BE2C (cell line): ENCODE measurements at regions not wholly inside any gene's neighbourhood (a gene's known extent, or its start where the extent isn't known, plus 50 kb on each side); places are given as distances from the start of the nearest gene placed in this dataset.

Source experiments
- DNase-seq: peaks from one replicate; pipeline ENCODE4 v3.0.0-alpha.2; 2020
- H3K27me3 ChIP-seq: fragments of 250-450 bp; sonication (Bioruptor Pico); 2 replicates; pipeline ENCODE4 v1.5.1; 2020; ENCODE audit warnings: mild to moderate bottlenecking
- H3K36me3 ChIP-seq: fragments of 250-450 bp; sonication (Bioruptor Pico); 2 replicates; pipeline ENCODE4 v1.5.1; 2020; ENCODE audit warnings: mild to moderate bottlenecking
- H3K4me1 ChIP-seq: fragments of 250-450 bp; sonication (Bioruptor Pico); 2 replicates; pipeline ENCODE4 v1.5.1; 2020
- H3K4me3 ChIP-seq: 2 replicates; pipeline ENCODE4 v1.5.1; 2011; ENCODE audit warnings: low read depth, low read length
- H3K9me3 ChIP-seq: fragments of 250-450 bp; sonication (Bioruptor Pico); 2 replicates; pipeline ENCODE4 v1.5.1; 2020
- CTCF ChIP-seq: IDR thresholded peaks from 2 replicates; pipeline ENCODE4 v1.5.1; 2012; ENCODE audit warnings: mild to moderate bottlenecking, low read depth, low read length

- no peak for DNase-seq
- no peaks in the 10 kb centered on the region for H3K4me1 ChIP-seq
- no peaks in the 10 kb centered on the region; the same call in 1 of the 2 replicates for H3K9me3 ChIP-seq
- H3K4me3 ChIP-seq: no peak overlapping the region
- H3K36me3 ChIP-seq: no peaks in the 10 kb centered on the region
- no peaks in the 10 kb centered on the region for H3K27me3 ChIP-seq
- no peak for TF ChIP-seq CTCF
Observed at GRCh38 chr5:2263763-2264162, 381.0 kb upstream of the IRX4 start.

GRCh38 chr5:2262620-2263019, 379.9 kb upstream of the IRX4 start:
- no peaks in the 10 kb centered on the region for H3K4me1 ChIP-seq
- no peak for TF ChIP-seq CTCF
- H3K27me3 ChIP-seq: no peaks in the 10 kb centered on the region
- no peaks in the 10 kb centered on the region for H3K36me3 ChIP-seq
- H3K9me3 ChIP-seq: no peaks in the 10 kb centered on the region; the same call in 1 of the 2 replicates
- no peak overlapping the region for H3K4me3 ChIP-seq
- no peak for DNase-seq

GRCh38 chr5:2261004-2261703, 378.4 kb upstream of the IRX4 start:
- Histone ChIP-seq H3K4me3 (no peak overlapping the region), H3K9me3 (peaks cover 3% of the 10 kb centered on the region; the same call in 1 of the 2 replicates), H3K4me1 (no peaks in the 10 kb centered on the region), H3K27me3 (no peaks in the 10 kb centered on the region), H3K36me3 (no peaks in the 10 kb centered on the region)
- no peak for TF ChIP-seq CTCF
- DNase-seq: no peak

GRCh38 chr5:2260211-2261003, 377.7 kb upstream of the IRX4 start:
- no peaks in the 10 kb centered on the region for H3K4me1 ChIP-seq
- H3K36me3 ChIP-seq: no peaks in the 10 kb centered on the region
- TF ChIP-seq CTCF: no peak
- no peak overlapping the region for H3K4me3 ChIP-seq
- DNase-seq: no peak
- H3K27me3 ChIP-seq: no peaks in the 10 kb centered on the region
- peaks cover 3% of the 10 kb centered on the region; the same call in 1 of the 2 replicates for H3K9me3 ChIP-seq

- Histone ChIP-seq H3K27me3 (no peaks in the 10 kb centered on the region), H3K4me1 (no peaks in the 10 kb centered on the region), H3K9me3 (peaks cover 3% of the 10 kb centered on the region; the same call in 1 of the 2 replicates), H3K4me3 (no peak overlapping the region), H3K36me3 (no peaks in the 10 kb centered on the region)
- no peak for TF ChIP-seq CTCF
- no peak for DNase-seq
Observed at GRCh38 chr5:2259494-2260107, 376.9 kb upstream of the IRX4 start.
